Subcutaneous abdominal adipose tissue (tissue), 5 donors: ENCODE measurements at regions not wholly inside any gene's neighbourhood (a gene's known extent, or its start where the extent isn't known, plus 50 kb on each side); places are given as distances from the start of the nearest gene placed in this dataset.

Experiments used
- H3K27ac ChIP-seq: one replicate; pipeline ENCODE4 v1.7.0; 2013; ENCODE audit warnings: low read depth, mild to moderate bottlenecking, inconsistent platforms, low read length, moderate library complexity
- H3K27me3 ChIP-seq, 5 donors: one replicate each; pipeline ENCODE4 v1.7.0; 2013; ENCODE audit warnings: low read length in 5 of 5, inconsistent platforms in 1 of 5; ENCODE audit not compliant: control insufficient read depth in 5 of 5, insufficient read depth in 4 of 5
- H3K36me3 ChIP-seq, 5 donors: one replicate each; pipeline ENCODE4 v1.7.0; 2013; ENCODE audit warnings: low read length in 5 of 5; ENCODE audit not compliant: control insufficient read depth in 5 of 5, insufficient read depth in 5 of 5
- H3K4me1 ChIP-seq, 5 donors: one replicate each; pipeline ENCODE4 v1.7.0; 2013; ENCODE audit warnings: low read length in 5 of 5, mild to moderate bottlenecking in 3 of 5, moderate library complexity in 1 of 5; ENCODE audit not compliant: control insufficient read depth in 5 of 5, insufficient read depth in 5 of 5
- H3K4me3 ChIP-seq, 5 donors: one replicate each; pipeline ENCODE4 v1.7.0; 2013; ENCODE audit warnings: low read length in 5 of 5, low read depth in 1 of 5
- H3K9ac ChIP-seq, 5 donors: one replicate each; pipeline ENCODE4 v1.7.0; 2013; ENCODE audit warnings: low read length in 5 of 5, mild to moderate bottlenecking in 4 of 5, moderate library complexity in 3 of 5
- H3K9me3 ChIP-seq, 5 donors: one replicate each; pipeline ENCODE4 v1.7.0; 2013; ENCODE audit warnings: low read length in 5 of 5; ENCODE audit not compliant: control insufficient read depth in 5 of 5
- donor health status: healthy.
- donor health status: healthy.
- donor health status: healthy.
- donor health status: healthy.
- donor health status: healthy.

DNA sequence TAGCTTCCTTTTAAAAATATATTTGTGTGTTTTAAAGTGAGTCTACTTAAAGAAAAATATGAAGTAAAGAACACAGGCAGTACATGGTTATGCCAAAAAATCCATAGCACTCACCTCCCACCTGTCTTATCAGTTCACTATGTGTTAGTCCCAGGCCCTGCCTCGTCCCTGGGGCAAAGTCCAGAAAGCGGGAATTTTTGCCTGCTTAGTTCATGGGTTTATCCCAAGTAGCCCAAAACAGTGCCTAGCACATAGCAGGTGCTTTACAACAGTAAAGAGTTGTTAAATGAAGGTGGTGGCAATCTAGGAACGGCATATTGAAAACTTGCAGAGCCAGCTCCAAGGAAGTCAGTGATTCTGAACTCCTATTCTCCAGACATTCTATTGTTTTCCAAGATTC lies 154.0 kb downstream of the MN1 start:
- Histone ChIP-seq H3K27me3 (peaks cover 0 to 2% (median 0%) of the 10 kb centered on the region in 5 donors), H3K9me3 (no peaks in the 10 kb centered on the region), H3K4me1 (peaks cover 3 to 13% (median 9%) of the 10 kb centered on the region in 5 donors), H3K36me3 (no peaks in the 10 kb centered on the region), H3K9ac (no peak overlapping the region), H3K4me3 (no peak overlapping the region), H3K27ac (no peak overlapping the region)

- Histone ChIP-seq H3K9me3 (no peaks in the 10 kb centered on the region), H3K4me3 (no peak overlapping the region), H3K36me3 (no peaks in the 10 kb centered on the region), H3K4me1 (peaks cover 3 to 13% (median 9%) of the 10 kb centered on the region in 5 donors), H3K27me3 (peaks cover 0 to 2% (median 0%) of the 10 kb centered on the region in 5 donors), H3K9ac (no peak overlapping the region), H3K27ac (no peak overlapping the region)
These were observed 153.5 kb downstream of the MN1 start for GRCh38 chr22:27648074-27648473.

DNA sequence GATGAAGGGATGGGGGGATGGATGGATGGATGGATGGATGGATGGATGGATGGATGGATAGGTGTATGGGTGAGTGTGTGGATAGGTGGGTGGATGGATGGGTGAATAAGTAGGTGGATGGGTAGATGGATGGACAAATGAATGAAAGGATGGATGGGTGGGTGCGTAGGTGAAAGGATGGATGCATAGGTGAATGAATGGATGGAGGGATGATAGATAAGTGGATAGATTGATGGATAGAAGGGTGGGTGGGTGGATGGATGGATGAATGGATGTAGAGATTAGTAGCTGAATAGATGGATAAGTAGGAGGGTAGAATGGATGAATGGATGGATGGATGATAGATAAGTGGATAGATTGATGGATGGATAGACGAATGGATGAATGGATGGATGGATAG lies 152.7 kb downstream of the MN1 start:
- H3K4me1 ChIP-seq: peaks cover 3 to 13% (median 9%) of the 10 kb centered on the region in 5 donors
- no peak overlapping the region for H3K4me3 ChIP-seq
- no peak overlapping the region for H3K27ac ChIP-seq
- no peaks in the 10 kb centered on the region for H3K36me3 ChIP-seq
- H3K9me3 ChIP-seq: no peaks in the 10 kb centered on the region
- H3K9ac ChIP-seq: no peak overlapping the region
- peaks cover 0 to 2% (median 0%) of the 10 kb centered on the region in 5 donors for H3K27me3 ChIP-seq

GRCh38 chr22:27650572-27650971 lies 151.0 kb downstream of the MN1 start:
- Histone ChIP-seq H3K27me3 (peaks cover 0 to 2% (median 0%) of the 10 kb centered on the region in 5 donors), H3K27ac (no peak overlapping the region), H3K36me3 (no peaks in the 10 kb centered on the region), H3K4me3 (no peak overlapping the region), H3K9me3 (no peaks in the 10 kb centered on the region), H3K4me1 (peaks cover 3 to 18% (median 9%) of the 10 kb centered on the region in 5 donors), H3K9ac (no peak overlapping the region)

GRCh38 chr22:27650985-27651384 lies 150.6 kb downstream of the MN1 start:
- no peak overlapping the region for H3K9ac ChIP-seq
- peaks cover 0 to 2% (median 0%) of the 10 kb centered on the region in 5 donors for H3K27me3 ChIP-seq
- H3K36me3 ChIP-seq: no peaks in the 10 kb centered on the region
- H3K9me3 ChIP-seq: peaks cover 0 to 4% (median 0%) of the 10 kb centered on the region in 5 donors
- H3K4me3 ChIP-seq: no peak overlapping the region
- H3K4me1 ChIP-seq: peaks cover 3 to 18% (median 9%) of the 10 kb centered on the region in 5 donors
- H3K27ac ChIP-seq: no peak overlapping the region

DNA sequence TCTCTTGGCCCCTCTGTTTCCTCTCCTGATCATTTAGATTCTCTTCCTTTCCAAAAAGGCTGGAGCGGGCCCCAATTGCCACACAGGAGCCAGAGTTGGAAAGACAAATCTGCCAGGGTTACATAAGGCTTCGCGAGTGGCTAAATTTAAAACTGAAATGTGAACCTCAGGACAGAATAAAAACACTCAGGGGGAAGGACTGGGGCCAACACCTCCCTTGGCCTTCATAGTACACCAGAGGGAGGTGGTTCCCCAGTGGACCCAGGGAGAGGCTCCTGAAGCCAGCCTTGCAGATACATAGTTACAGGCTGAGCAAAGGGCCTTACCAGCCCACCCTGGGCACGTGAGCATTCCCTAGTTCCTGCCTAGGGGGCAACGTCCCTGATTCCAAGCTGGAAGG lies 150.1 kb downstream of the MN1 start:
- H3K4me1 ChIP-seq: peaks cover 3 to 18% (median 9%) of the 10 kb centered on the region in 5 donors
- no peaks in the 10 kb centered on the region for H3K36me3 ChIP-seq
- H3K9me3 ChIP-seq: peaks cover 0 to 9% (median 5%) of the 10 kb centered on the region in 5 donors
- H3K9ac ChIP-seq: peak overlapping the region in 1 of 5 donors; percentile 23
- H3K27ac ChIP-seq: no peak overlapping the region
- H3K4me3 ChIP-seq: no peak overlapping the region
- peaks cover 0 to 2% (median 0%) of the 10 kb centered on the region in 5 donors for H3K27me3 ChIP-seq

- Histone ChIP-seq H3K27me3 (no peaks in the 10 kb centered on the region), H3K27ac (no peak overlapping the region), H3K36me3 (no peaks in the 10 kb centered on the region), H3K4me3 (no peak overlapping the region), H3K9ac (no peak overlapping the region), H3K9me3 (peaks cover 0 to 13% (median 11%) of the 10 kb centered on the region in 5 donors), H3K4me1 (peaks cover 3 to 18% (median 9%) of the 10 kb centered on the region in 5 donors)
These were observed 146.8 kb downstream of the MN1 start for GRCh38 chr22:27654546-27655445.

GRCh38 chr22:27655582-27656185 lies 145.9 kb downstream of the MN1 start:
- Histone ChIP-seq H3K4me1 (peaks cover 3 to 18% (median 9%) of the 10 kb centered on the region in 5 donors), H3K9me3 (peaks cover 0 to 13% (median 11%) of the 10 kb centered on the region in 5 donors), H3K4me3 (no peak overlapping the region), H3K36me3 (no peaks in the 10 kb centered on the region), H3K9ac (no peak overlapping the region), H3K27ac (no peak overlapping the region), H3K27me3 (no peaks in the 10 kb centered on the region)

DNA sequence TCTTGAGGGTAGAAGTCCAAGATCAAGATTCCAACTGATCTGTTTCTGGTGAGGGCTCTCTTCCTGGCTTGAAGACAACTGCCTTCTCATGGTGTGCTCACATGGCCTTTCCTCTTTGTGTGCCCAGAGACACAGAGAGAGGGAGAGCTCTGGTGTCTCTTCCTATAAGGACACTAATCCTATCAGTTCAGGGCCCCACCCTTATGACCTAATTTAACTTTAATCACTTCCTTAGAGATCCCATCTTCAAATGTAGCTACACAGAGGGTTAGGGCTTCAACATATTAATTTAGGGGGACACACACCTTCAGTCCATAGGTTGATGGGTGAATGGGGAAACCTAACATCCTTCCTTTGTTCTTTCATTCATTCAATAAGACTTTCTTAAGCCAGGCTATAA lies 144.6 kb downstream of the MN1 start:
- Histone ChIP-seq H3K9ac (no peak overlapping the region), H3K27ac (no peak overlapping the region)

DNA sequence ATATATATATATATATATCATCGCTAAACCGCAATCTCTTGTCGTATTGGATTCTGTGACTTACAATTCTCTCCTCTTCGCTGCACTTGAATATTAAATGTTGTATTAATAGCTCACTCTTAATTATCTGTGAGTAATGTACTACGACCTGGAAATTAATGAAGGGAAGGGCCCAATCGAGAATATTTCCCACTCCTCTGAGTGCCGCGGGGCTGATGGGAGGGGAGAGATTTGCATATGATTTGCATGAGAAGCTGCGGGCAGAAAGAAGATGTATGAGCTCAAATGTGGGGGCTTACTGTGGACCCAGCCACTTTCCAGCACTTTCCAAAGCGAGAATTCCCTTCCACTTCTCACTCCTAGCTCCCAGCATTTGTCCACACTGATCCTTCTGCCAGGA lies 141.2 kb downstream of the MN1 start:
- Histone ChIP-seq H3K4me1 (peaks cover 0 to 9% (median 8%) of the 10 kb centered on the region in 5 donors), H3K4me3 (no peak overlapping the region), H3K27me3 (no peaks in the 10 kb centered on the region), H3K9ac (no peak overlapping the region), H3K9me3 (peaks cover 0 to 13% (median 11%) of the 10 kb centered on the region in 5 donors), H3K27ac (no peak overlapping the region), H3K36me3 (no peaks in the 10 kb centered on the region)

More for the DNA sequence above, 144.6 kb downstream of the MN1 start:
- Histone ChIP-seq H3K36me3 (no peaks in the 10 kb centered on the region), H3K27me3 (no peaks in the 10 kb centered on the region), H3K9me3 (peaks cover 0 to 13% (median 11%) of the 10 kb centered on the region in 5 donors), H3K4me3 (no peak overlapping the region), H3K4me1 (peaks cover 0 to 6% (median 0%) of the 10 kb centered on the region in 5 donors)
